K562 (cell line): ENCODE measurements at regions not wholly inside any gene's neighbourhood (a gene's known extent, or its start where the extent isn't known, plus 50 kb on each side); places are given as distances from the start of the nearest gene placed in this dataset.

Experiments used
- ATAC-seq: fragments of 200-7000 bp; cut with Tn5 transposase; 3 replicates; pipeline ENCODE4 v1.9.1; 2020; ENCODE audit warnings: moderate library complexity
- BruUV-seq: library from RNA; stranded (reverse); fragments of 400-500 nt; replicated peaks from 2 replicates; lab custom pipeline; 2021; lab: Mats Ljungman, UMichigan
- CTCF ChIA-PET: fragments of 300-600 bp; formaldehyde crosslinking; extraction: SDS; loops from one replicate; lab custom pipeline; 2021; ENCODE audit warnings: low intra/inter-chr PET ratio; lab: Yijun Ruan, JAX
- POLR2A ChIA-PET: fragments of 300-600, 350-650 bp; sonication (Branson Sonifier 250); formaldehyde crosslinking; extraction: SDS; loops from one replicate; lab custom pipeline; 2021; ENCODE audit warnings: antibody characterized with exemption, inconsistent platforms; lab: Yijun Ruan, JAX
- DNase-seq, 4 experiments: peaks; one replicate each; pipeline versions ENCODE4 v3.0.0 to v3.0.0-alpha.2; 2011 to 2018; ENCODE audit warnings: low spot score in 3 of 4, mixed read lengths in 3 of 4; ENCODE audit errors: extremely low read depth in 1 of 4
- FAIRE-seq: peaks from 2 replicates; lab custom pipeline; 2011; peaks lifted over from hg19 to GRCh38; lab: Jason Lieb, UNC
- H2AFZ ChIP-seq: 2 replicates; pipeline ENCODE4 v1.6.0; 2011; ENCODE audit warnings: low read depth, low read length, control low read depth, inconsistent platforms
- H3K27ac ChIP-seq: fragments of 200-600 bp; 3 replicates; pipeline ENCODE4 v1.8.0; 2011; ENCODE audit warnings: low read depth, mild to moderate bottlenecking, control low read depth, inconsistent platforms, low read length, moderate library complexity, mixed read lengths; ENCODE audit errors: extremely low read depth
- H3K27me3 ChIP-seq, 2 experiments: fragments of 300-600 bp in 1 of 2; 2 replicates in 1 of 2; 3 replicates in 1 of 2; pipeline versions ENCODE4 v1.6.0 to v1.8.0; 2011; ENCODE audit warnings: inconsistent platforms in 2 of 2, low read length in 2 of 2, mild to moderate bottlenecking in 1 of 2, mixed read lengths in 1 of 2, moderate library complexity in 1 of 2; ENCODE audit not compliant: control insufficient read depth in 2 of 2, insufficient read depth in 2 of 2
- H3K36me3 ChIP-seq: fragments of 300-600 bp; 3 replicates; pipeline ENCODE4 v1.8.0; 2011; ENCODE audit warnings: mild to moderate bottlenecking, low read length, inconsistent platforms; ENCODE audit not compliant: control insufficient read depth, insufficient read depth
- H3K4me1 ChIP-seq, 2 experiments: fragments of 200-600 bp in 1 of 2; replicated peaks in 1 of 2; 2 replicates in 1 of 2; 3 replicates in 1 of 2; pipeline versions ENCODE4 v1.5.1 to v1.8.0; 2011; ENCODE audit warnings: inconsistent platforms in 2 of 2, low read length in 2 of 2, mild to moderate bottlenecking in 1 of 2, mixed read lengths in 1 of 2, moderate library complexity in 1 of 2; ENCODE audit not compliant: control insufficient read depth in 2 of 2, insufficient read depth in 2 of 2
- H3K4me2 ChIP-seq: 2 replicates; pipeline ENCODE4 v1.6.1; 2011; ENCODE audit warnings: low read length, control low read depth, inconsistent platforms, mixed read lengths; ENCODE audit not compliant: insufficient read depth
- H3K4me3 ChIP-seq: fragments of 200-600 bp; sonication (generic), shearing (Covaris generic); 2 replicates; pipeline ENCODE4 v1.5.1; 2016; ENCODE audit warnings: control low read depth, inconsistent platforms
- H3K79me2 ChIP-seq: fragments of 200-600 bp; 3 replicates; pipeline ENCODE4 v1.8.0; 2011; ENCODE audit warnings: low read length, inconsistent platforms; ENCODE audit not compliant: control insufficient read depth, insufficient read depth
- H3K9ac ChIP-seq, 2 experiments: 2 replicates each; pipeline versions ENCODE4 v1.6.0 to v1.6.1; 2011; ENCODE audit warnings: low read depth in 2 of 2, low read length in 2 of 2, control low read depth in 1 of 2, inconsistent platforms in 1 of 2, mild to moderate bottlenecking in 1 of 2, mixed read lengths in 1 of 2; ENCODE audit not compliant: insufficient read depth in 1 of 2
- H3K9me1 ChIP-seq: one replicate; pipeline ENCODE4 v1.6.0; 2011; ENCODE audit warnings: inconsistent platforms, mild to moderate bottlenecking, low read length, moderate library complexity; ENCODE audit not compliant: control insufficient read depth, insufficient read depth
- H3K9me3 ChIP-seq: replicated peaks from 2 replicates; pipeline ENCODE4 v1.5.1; 2011; ENCODE audit warnings: low read depth, low read length, inconsistent platforms; ENCODE audit not compliant: control insufficient read depth, insufficient read depth
- H4K20me1 ChIP-seq: replicated peaks from 2 replicates; pipeline ENCODE4 v1.6.1; 2011; ENCODE audit warnings: low read length, inconsistent platforms, mixed read lengths; ENCODE audit not compliant: control insufficient read depth, insufficient read depth
- CCAR2 ChIP-seq: fragments of 200-400 bp; formaldehyde crosslinking; IDR thresholded peaks from 2 replicates; pipeline ENCODE4 v1.6.1; 2017; ENCODE audit warnings: mild to moderate bottlenecking, low read depth, low read length
- GABPB1 ChIP-seq: sonication (generic); formaldehyde crosslinking; IDR thresholded peaks from 2 replicates; pipeline ENCODE4 v1.8.0; 2022; ENCODE audit warnings: mild to moderate bottlenecking, missing genetic modification reagents
- HIVEP1 ChIP-seq: fragments of 250-450 bp; sonication (Bioruptor Pico); IDR thresholded peaks from 2 replicates; pipeline ENCODE4 v1.4.0; 2020; ENCODE audit warnings: mild to moderate bottlenecking
- ID3 ChIP-seq, 2 experiments: fragments of 250-450 bp in 1 of 2; fragments of 450-650 bp in 1 of 2; sonication (Bioruptor Pico) in 1 of 2; IDR thresholded peaks; 2 replicates each; pipeline versions ENCODE4 v1.6.1 to v1.8.0; 2016 to 2021; ENCODE audit warnings: mild to moderate bottlenecking in 2 of 2, moderate library complexity in 2 of 2, missing compliant biosample characterization in 1 of 2, missing genetic modification characterization in 1 of 2
- KLF16 ChIP-seq: IDR thresholded peaks from 2 replicates; pipeline ENCODE4 v1.6.1; 2016; ENCODE audit warnings: antibody characterized with exemption
- NBN ChIP-seq: fragments of 450-650 bp; IDR thresholded peaks from 2 replicates; pipeline ENCODE4 v1.6.1; 2016; ENCODE audit warnings: low read depth, mild to moderate bottlenecking
- NRF1 ChIP-seq, 2 experiments: fragments of 450-650 bp; IDR thresholded peaks in 1 of 2; conservative IDR thresholded peaks in 1 of 2; 2 replicates each; pipeline ENCODE4 v1.6.1; 2014; ENCODE audit warnings: mild to moderate bottlenecking in 2 of 2
- THRB ChIP-seq: fragments of 450-650 bp; formaldehyde crosslinking; conservative IDR thresholded peaks from 2 replicates; pipeline ENCODE4 v1.4.0; 2022; ENCODE audit warnings: mild to moderate bottlenecking, missing genetic modification characterization
- ZBTB17 ChIP-seq: fragments of 450-650 bp; formaldehyde crosslinking; IDR thresholded peaks from 2 replicates; pipeline ENCODE4 v1.4.0; 2020; ENCODE audit warnings: mild to moderate bottlenecking
- ZNF280A ChIP-seq: fragments of 450-650 bp; IDR thresholded peaks from 2 replicates; pipeline ENCODE4 v1.6.1; 2018; ENCODE audit warnings: mild to moderate bottlenecking, low read depth; ENCODE audit not compliant: partially characterized antibody
- ZNF695 ChIP-seq: fragments of 450-650 bp; formaldehyde crosslinking; IDR thresholded peaks from 2 replicates; pipeline ENCODE4 v1.4.0; 2020; ENCODE audit warnings: mild to moderate bottlenecking, moderate library complexity
- WGBS: fragments of 100-300 bp; shearing (Covaris generic); methylation state at CpG from one replicate; pipeline ENCODE4 v1.1.6; 2016; ENCODE audit warnings: low coverage, mixed read lengths; ENCODE audit not compliant: insufficient coverage; ENCODE audit errors: missing lambda C conversion rate; 5-methylcytosine and 5-hydroxymethylcytosine counted together
- in situ Hi-C: fragments of 300-500 bp; cut with MboI; formaldehyde crosslinking; loops from 4 replicates; pipeline ENCODE4 v1.15.0; 2018; ENCODE audit warnings: inconsistent platforms, mixed read lengths
- intact Hi-C: fragments of 100-400 bp; cut with micrococcal nuclease; formaldehyde crosslinking; loops from 2 replicates; pipeline ENCODE4 v1.14.2; 2022

GRCh38 chr10:130802301-130802700 is 509.2 kb downstream of the TCERG1L start:
- Histone ChIP-seq H3K4me3 (no peak overlapping the region), H3K4me1 (no peaks in the 10 kb centered on the region), H3K9me1 (no peaks in the 10 kb centered on the region), H2AFZ (no peak overlapping the region), H3K27me3 (0 out of 5 replicates have a peak, but pooled peaks cover 0 to 4% of the 10 kb centered on the region in 2 experiments), H3K9me3 (no peaks in the 10 kb centered on the region), H3K79me2 (no peaks in the 10 kb centered on the region), H3K9ac (no peak overlapping the region), H3K4me2 (no peak overlapping the region), H3K27ac (no peak overlapping the region), H3K36me3 (no peaks in the 10 kb centered on the region)
- ATAC-seq (no peak), DNase-seq (no peak), FAIRE-seq (no peak)
- no TSS peak for BruUV-seq
- in situ Hi-C loops = no loop called here
- intact Hi-C loops = no loop called here
- CTCF ChIA-PET = no interaction called here
- POLR2A ChIA-PET = interaction anchor here (1.1 kb wide), 1 partner anchor 250 kb away, joined by 3 read pairs; no protein-coding TSS in a partner anchor
- WGBS = 2% methylated on average over 9 of the region's 11 CpGs
- no peak for TF ChIP-seq ZNF695
- peak; percentile 42 to 48; a peak in 3 of 4 replicates for TF ChIP-seq NRF1 (conservative IDR thresholded peaks at IDR 0.05 in 1 of 2, IDR thresholded peaks at IDR 0.05 in 1 of 2)
- TF ChIP-seq, all 486 proteins: peak for 1
- H4K20me1 ChIP-seq = no peaks in the 10 kb centered on the region

- no TSS peak for BruUV-seq
- Histone ChIP-seq H3K27me3 (peaks cover 0 to 4% of the 10 kb centered on the region in 2 experiments; a peak in 1 of 5 replicates), H4K20me1 (no peaks in the 10 kb centered on the region), H3K27ac (no peak overlapping the region), H3K36me3 (no peaks in the 10 kb centered on the region), H3K79me2 (no peaks in the 10 kb centered on the region), H2AFZ (no peak overlapping the region), H3K9me3 (no peaks in the 10 kb centered on the region), H3K9me1 (no peaks in the 10 kb centered on the region), H3K4me2 (no peak overlapping the region), H3K4me1 (no peaks in the 10 kb centered on the region), H3K9ac (no peak overlapping the region), H3K4me3 (no peak overlapping the region)
- DNase-seq = no peak
- intact Hi-C loops = no loop called here
- no peak for ATAC-seq
- FAIRE-seq = no peak
- WGBS = 0% methylated on average over 4 of the region's 8 CpGs
- POLR2A ChIA-PET = no interaction called here
- CTCF ChIA-PET = no interaction called here
- in situ Hi-C loops = no loop called here
- TF ChIP-seq NBN = no peak
- TF ChIP-seq KLF16 = no peak
- no peak for TF ChIP-seq HIVEP1 (CRISPR knock-in tag)
- TF ChIP-seq ID3 (CRISPR knock-in tag; IDR thresholded peaks at IDR 0.05) = no peak
- TF ChIP-seq ID3 (tag; IDR thresholded peaks at IDR 0.05) = no peak
- no peak for TF ChIP-seq ZNF280A
- no peak for TF ChIP-seq THRB (CRISPR knock-in tag)
- no peak for TF ChIP-seq CCAR2
- no peak for TF ChIP-seq ZBTB17
- no peak for TF ChIP-seq GABPB1 (CRISPR knock-in tag)
Observed at GRCh38 chr10:130804281-130804680, 507.2 kb downstream of the TCERG1L start.
